ENCODE measurements at regions not wholly inside any gene's neighbourhood (a gene's known extent, or its start where the extent isn't known, plus 50 kb on each side); places are given as distances from the start of the nearest gene placed in this dataset.
A peak's percentile ranks its signal among the peaks of the same experiment; 100 is the strongest.

DNA sequence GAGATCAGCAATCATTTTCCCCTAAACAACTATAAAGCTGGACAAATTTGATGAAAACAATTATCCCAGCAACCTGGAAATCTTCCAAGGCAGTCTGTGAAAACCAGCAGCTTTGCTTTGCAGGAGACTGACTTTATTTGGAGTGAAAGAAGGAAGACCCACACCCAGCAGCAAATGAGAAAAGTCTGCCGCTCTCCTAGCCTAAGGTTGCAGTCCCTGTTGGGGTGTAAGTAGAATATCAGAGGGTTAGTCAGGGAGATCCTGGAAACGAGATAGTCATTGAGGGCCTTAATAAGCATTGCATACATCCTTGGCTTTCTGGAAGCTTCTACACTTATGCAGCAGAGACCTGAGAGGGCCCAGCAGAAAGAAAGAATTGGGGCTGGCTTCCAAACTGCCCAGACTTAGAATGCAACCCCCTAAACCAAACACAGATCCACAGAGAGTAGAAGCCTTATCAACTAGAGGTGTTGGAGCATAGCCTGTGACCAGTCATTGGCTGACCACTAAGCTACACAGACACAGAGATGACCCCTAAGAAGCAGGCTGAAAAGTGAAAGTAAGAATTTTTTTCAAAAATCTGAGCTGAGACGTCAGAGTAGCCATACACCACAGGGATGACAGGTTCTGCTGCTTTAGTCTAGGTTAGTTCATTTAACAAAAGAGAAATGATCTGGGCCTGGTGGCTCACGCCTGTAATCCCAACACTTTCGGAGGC lies 98.3 kb downstream of the LYPLAL1 start:
- no peaks in the 10 kb centered on the region for H3K36me3 ChIP-seq
- H3K4me1 ChIP-seq (ENCODE audit: control insufficient read depth in 1 of 2, low read depth in 2 of 2): peaks cover 4 to 22% of the 10 kb centered on the region in 2 donors
- peak overlapping the region; percentile 24 to 53 for H3K27ac ChIP-seq
- peak overlapping the region; percentile 59 for H3K4me3 ChIP-seq
- no peaks in the 10 kb centered on the region for H3K9me3 ChIP-seq
- ATAC-seq (ENCODE audit: insufficient number of reproducible peaks, low FRiP score, low read depth): no peak
- TF ChIP-seq, protein P1, sequence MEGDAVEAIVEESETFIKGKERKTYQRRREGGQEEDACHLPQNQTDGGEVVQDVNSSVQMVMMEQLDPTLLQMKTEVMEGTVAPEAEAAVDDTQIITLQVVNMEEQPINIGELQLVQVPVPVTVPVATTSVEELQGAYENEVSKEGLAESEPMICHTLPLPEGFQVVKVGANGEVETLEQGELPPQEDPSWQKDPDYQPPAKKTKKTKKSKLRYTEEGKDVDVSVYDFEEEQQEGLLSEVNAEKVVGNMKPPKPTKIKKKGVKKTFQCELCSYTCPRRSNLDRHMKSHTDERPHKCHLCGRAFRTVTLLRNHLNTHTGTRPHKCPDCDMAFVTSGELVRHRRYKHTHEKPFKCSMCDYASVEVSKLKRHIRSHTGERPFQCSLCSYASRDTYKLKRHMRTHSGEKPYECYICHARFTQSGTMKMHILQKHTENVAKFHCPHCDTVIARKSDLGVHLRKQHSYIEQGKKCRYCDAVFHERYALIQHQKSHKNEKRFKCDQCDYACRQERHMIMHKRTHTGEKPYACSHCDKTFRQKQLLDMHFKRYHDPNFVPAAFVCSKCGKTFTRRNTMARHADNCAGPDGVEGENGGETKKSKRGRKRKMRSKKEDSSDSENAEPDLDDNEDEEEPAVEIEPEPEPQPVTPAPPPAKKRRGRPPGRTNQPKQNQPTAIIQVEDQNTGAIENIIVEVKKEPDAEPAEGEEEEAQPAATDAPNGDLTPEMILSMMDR (IDR thresholded peaks at IDR 0.05): no peak
- H3K27me3 ChIP-seq (replicated peaks; ENCODE audit: insufficient read depth): no peaks in the 10 kb centered on the region
- DNase-seq (ENCODE audit: low spot score): no peak

DNA sequence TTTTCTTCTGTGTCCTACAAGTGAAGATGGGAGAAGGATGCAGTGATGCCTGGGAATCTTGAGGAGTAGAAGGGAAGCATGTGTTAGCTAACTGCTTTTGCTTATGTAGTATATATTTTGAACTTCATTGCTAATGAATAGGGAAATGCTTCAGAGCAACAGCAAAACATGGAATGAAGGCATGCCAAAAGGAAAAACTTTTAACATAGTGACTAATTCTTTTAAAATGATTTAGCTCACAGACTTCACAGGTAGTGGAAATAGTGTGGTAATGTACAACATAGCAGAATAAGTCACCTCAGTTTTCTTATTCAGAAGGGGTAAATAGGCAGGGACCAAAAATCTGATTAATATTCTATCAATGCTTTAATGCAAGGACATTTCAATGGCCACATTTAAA lies 95.5 kb downstream of the LYPLAL1 start:
- H3K36me3 ChIP-seq: no peaks in the 10 kb centered on the region
- TF ChIP-seq, protein P1 (IDR thresholded peaks at IDR 0.05): no peak
- H3K27me3 ChIP-seq (replicated peaks; ENCODE audit: insufficient read depth): no peaks in the 10 kb centered on the region
- H3K4me1 ChIP-seq (ENCODE audit: control insufficient read depth in 1 of 2, low read depth in 2 of 2): peaks cover 4 to 22% of the 10 kb centered on the region in 2 donors
- ATAC-seq (ENCODE audit: insufficient number of reproducible peaks, low FRiP score, low read depth) (no peak), DNase-seq (ENCODE audit: low spot score) (no peak)
- H3K9me3 ChIP-seq: no peaks in the 10 kb centered on the region
- no peak overlapping the region for H3K27ac ChIP-seq
- no peak overlapping the region for H3K4me3 ChIP-seq

DNA sequence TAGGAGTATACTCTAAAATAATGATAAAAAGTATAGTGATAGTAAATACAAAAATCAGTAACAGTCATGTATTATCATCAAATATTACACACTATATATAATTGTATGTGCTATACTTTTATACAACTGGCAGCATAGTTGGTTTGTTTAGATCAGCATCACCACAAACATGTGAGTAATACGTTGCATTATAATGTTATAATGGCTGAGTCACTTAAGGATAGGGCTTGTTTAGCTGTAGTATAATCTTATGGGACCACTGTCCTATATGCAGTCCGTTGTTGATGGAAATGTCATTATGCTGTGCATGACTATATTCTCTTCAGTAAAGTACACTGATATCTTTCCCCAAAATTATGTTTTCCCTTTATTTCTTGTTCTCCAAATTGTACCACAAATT lies 92.8 kb downstream of the LYPLAL1 start:
- TF ChIP-seq, protein P1 (IDR thresholded peaks at IDR 0.05): no peak
- no peak for ATAC-seq (ENCODE audit: insufficient number of reproducible peaks, low FRiP score, low read depth)

DNA sequence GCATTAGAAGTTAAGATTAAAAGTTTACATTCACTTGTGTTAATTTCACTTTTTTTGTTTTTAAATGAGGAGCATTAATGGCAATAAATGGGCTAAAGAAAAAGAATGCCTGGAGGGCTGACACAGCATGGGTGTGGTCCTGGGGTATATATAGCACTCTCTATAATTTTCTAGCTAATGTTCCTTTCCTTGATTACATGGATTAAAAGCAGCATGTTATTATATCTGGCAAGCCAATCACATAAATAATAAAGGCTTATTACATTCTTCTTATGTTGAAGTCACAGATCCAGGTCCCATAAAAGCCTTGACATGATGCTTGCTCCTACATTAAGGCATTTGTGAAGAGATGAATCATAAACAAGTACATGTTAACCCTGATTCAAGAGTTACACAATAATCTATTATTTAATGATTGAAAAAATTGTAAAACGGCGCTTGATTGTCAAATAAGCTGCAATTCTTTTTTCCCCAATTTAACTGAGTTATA lies 91.4 kb downstream of the LYPLAL1 start:
- H3K4me3 ChIP-seq: no peak overlapping the region
- no peak overlapping the region for H3K27ac ChIP-seq
- no peaks in the 10 kb centered on the region for H3K36me3 ChIP-seq
- DNase-seq (ENCODE audit: low spot score) (no peak), ATAC-seq (ENCODE audit: insufficient number of reproducible peaks, low FRiP score, low read depth) (no peak)
- H3K4me1 ChIP-seq (ENCODE audit: control insufficient read depth in 1 of 2, low read depth in 2 of 2): no peaks in the 10 kb centered on the region
- H3K9me3 ChIP-seq: no peaks in the 10 kb centered on the region
- TF ChIP-seq, protein P1 (IDR thresholded peaks at IDR 0.05): no peak
- H3K27me3 ChIP-seq (replicated peaks; ENCODE audit: insufficient read depth): no peaks in the 10 kb centered on the region

More for the DNA sequence above, 92.8 kb downstream of the LYPLAL1 start:
- Histone ChIP-seq H3K27ac (no peak overlapping the region), H3K36me3 (no peaks in the 10 kb centered on the region), H3K27me3 (replicated peaks; ENCODE audit: insufficient read depth) (no peaks in the 10 kb centered on the region), H3K9me3 (no peaks in the 10 kb centered on the region), H3K4me1 (ENCODE audit: control insufficient read depth in 1 of 2, low read depth in 2 of 2) (peaks cover 2 to 9% of the 10 kb centered on the region in 2 donors), H3K4me3 (no peak overlapping the region)
- no peak for DNase-seq (ENCODE audit: low spot score)

DNA sequence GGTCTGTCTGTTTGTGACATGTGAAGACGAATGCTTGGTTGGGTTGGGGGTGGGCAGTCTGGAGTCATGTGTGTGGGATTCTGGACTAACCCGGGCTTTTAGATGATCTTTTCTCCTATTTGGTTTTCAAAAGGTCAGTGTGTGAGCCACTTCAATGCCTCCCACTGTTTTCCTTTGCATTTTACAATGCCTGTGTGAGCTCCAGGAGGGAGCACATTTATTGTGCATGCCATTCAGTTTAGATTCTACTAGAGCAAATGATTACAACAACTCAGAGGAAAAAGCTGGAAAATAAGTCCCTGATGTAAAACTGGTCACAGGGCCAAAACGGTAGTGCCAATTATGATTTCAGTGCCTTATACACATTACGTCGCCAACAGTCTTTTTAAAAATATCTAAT lies 90.9 kb downstream of the LYPLAL1 start:
- ATAC-seq (ENCODE audit: insufficient number of reproducible peaks, low FRiP score, low read depth) (no peak), DNase-seq (ENCODE audit: low spot score) (no peak)
- no peak overlapping the region for H3K4me3 ChIP-seq
- H3K27me3 ChIP-seq (replicated peaks; ENCODE audit: insufficient read depth): no peaks in the 10 kb centered on the region
- no peak overlapping the region for H3K27ac ChIP-seq
- TF ChIP-seq, protein P1 (IDR thresholded peaks at IDR 0.05): no peak
- H3K4me1 ChIP-seq (ENCODE audit: control insufficient read depth in 1 of 2, low read depth in 2 of 2): no peaks in the 10 kb centered on the region
- no peaks in the 10 kb centered on the region for H3K36me3 ChIP-seq
- H3K9me3 ChIP-seq: no peaks in the 10 kb centered on the region

Measured in thoracic aorta (tissue), 2 donors.